Suprapubic skin (tissue), 4 donors: ENCODE measurements at regions not wholly inside any gene's neighbourhood (a gene's known extent, or its start where the extent isn't known, plus 50 kb on each side); places are given as distances from the start of the nearest gene placed in this dataset.

Experiments used
- EP300 ChIP-seq: sonication (generic); formaldehyde crosslinking; IDR thresholded peaks from one replicate; pipeline ENCODE4 v1.6.1; 2017; ENCODE audit warnings: antibody characterized with exemption
- POLR2A ChIP-seq, 2 donors: fragments of 450-650 bp; IDR thresholded peaks; one replicate each; pipeline ENCODE4 v1.6.1; 2017; ENCODE audit warnings: antibody characterized with exemption in 2 of 2, mild to moderate bottlenecking in 2 of 2, moderate library complexity in 2 of 2
- POLR2AphosphoS5 ChIP-seq, 3 donors: sonication (generic); formaldehyde crosslinking; IDR thresholded peaks; one replicate each; pipeline ENCODE4 v1.6.1; 2017; ENCODE audit warnings: antibody characterized with exemption in 3 of 3
- TF ChIP-seq, protein P1 (sequence below), 2 donors: fragments of 200-600 bp in 1 of 2; fragments of 450-650 bp in 1 of 2; sonication (generic) in 1 of 2; IDR thresholded peaks; one replicate each; pipeline ENCODE4 v1.5.1; 2016 to 2019; ENCODE audit warnings: antibody characterized with exemption in 2 of 2, mild to moderate bottlenecking in 1 of 2, moderate library complexity in 1 of 2

DNA sequence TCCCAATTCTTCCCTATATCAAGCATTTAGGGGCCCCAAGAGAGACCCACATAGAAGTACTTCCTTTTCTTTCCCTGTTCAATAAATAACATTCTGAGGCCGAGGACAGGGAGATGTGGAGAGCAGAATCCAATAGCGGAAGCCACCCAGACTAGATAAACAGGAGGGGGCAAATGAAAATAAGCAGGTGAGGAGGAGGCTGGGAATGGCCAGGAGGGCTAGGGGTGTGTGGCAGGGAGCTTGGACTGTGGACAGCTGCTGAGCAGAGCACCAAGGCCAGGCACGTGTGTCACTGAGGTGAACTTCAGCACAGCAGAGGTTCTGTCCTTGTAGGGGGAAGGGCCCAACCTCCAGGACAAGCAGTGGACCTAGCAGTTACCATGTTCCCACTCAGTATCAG is 339.2 kb downstream of the FOXA2 start:
- TF ChIP-seq POLR2A (IDR thresholded peaks at IDR 0.05) = no peak
- TF ChIP-seq, protein P1, sequence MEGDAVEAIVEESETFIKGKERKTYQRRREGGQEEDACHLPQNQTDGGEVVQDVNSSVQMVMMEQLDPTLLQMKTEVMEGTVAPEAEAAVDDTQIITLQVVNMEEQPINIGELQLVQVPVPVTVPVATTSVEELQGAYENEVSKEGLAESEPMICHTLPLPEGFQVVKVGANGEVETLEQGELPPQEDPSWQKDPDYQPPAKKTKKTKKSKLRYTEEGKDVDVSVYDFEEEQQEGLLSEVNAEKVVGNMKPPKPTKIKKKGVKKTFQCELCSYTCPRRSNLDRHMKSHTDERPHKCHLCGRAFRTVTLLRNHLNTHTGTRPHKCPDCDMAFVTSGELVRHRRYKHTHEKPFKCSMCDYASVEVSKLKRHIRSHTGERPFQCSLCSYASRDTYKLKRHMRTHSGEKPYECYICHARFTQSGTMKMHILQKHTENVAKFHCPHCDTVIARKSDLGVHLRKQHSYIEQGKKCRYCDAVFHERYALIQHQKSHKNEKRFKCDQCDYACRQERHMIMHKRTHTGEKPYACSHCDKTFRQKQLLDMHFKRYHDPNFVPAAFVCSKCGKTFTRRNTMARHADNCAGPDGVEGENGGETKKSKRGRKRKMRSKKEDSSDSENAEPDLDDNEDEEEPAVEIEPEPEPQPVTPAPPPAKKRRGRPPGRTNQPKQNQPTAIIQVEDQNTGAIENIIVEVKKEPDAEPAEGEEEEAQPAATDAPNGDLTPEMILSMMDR (IDR thresholded peaks at IDR 0.05) = no peak
- no peak for TF ChIP-seq POLR2AphosphoS5 (IDR thresholded peaks at IDR 0.05)
- TF ChIP-seq EP300 = no peak
